GM21360 (cell line): ENCODE measurements at regions not wholly inside any gene's neighbourhood (a gene's known extent, or its start where the extent isn't known, plus 50 kb on each side); places are given as distances from the start of the nearest gene placed in this dataset.
"Not testable (repeated sequence)": the region's sequence is repeated elsewhere in the genome, so short reads cannot be mapped to it uniquely, and the experiment has no call there.

Experiments
- ATAC-seq: cut with Tn5 transposase; IDR thresholded peaks from one replicate; pipeline ENCODE4 v1.9.1; 2021; ENCODE audit warnings: mild to moderate bottlenecking, moderate library complexity; ENCODE audit not compliant: unreplicated experiment

GRCh38 chr14:22390824-22391461 lies 198.1 kb downstream of the DAD1 start:
- ATAC-seq: no peak

GRCh38 chr14:22390195-22390594 lies 198.8 kb downstream of the DAD1 start:
- ATAC-seq: no peak

DNA sequence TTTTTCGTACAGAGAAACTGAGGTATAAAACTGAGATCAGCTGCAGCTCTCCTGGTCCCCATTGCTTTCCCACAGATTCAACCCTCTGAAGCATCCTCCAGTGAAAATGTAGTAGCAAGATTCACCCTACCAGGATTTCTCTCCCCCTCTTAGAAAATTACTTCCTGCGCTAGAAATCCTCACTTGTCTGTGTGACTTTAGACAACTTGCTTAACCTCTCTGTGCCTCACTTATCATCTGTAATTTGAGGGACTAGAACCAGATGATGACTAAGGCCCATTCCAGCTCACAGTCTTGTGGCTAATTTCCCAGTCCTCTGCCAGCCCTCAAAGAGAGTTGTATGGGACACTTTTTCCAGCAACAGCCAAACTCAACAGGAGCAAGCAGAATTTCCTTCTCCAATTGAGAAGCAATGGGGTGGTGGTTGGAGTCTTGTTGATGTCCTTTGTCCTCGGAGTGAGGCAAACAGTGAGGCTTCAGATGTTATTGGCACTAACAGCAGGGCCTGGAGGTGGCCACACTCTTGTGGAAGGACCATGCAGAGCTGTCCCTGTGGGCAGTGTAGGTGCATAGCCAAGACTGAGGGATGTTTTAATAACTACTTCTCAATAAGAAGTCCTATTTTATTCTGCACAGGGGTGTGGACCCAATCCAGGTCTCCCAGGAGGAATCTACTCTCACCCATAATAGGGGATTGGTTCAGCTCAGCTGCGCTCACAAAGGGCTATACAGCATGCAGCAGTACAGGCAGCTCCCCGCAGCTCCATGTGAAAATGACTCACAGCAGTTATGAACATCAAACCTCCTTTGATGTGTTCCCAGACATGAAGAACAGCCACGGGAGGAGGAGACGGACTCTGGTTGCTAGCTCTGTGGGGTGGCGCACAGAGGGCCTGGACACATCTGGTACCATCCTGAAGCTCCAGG lies 200.1 kb downstream of the DAD1 start:
- no peak for ATAC-seq

DNA sequence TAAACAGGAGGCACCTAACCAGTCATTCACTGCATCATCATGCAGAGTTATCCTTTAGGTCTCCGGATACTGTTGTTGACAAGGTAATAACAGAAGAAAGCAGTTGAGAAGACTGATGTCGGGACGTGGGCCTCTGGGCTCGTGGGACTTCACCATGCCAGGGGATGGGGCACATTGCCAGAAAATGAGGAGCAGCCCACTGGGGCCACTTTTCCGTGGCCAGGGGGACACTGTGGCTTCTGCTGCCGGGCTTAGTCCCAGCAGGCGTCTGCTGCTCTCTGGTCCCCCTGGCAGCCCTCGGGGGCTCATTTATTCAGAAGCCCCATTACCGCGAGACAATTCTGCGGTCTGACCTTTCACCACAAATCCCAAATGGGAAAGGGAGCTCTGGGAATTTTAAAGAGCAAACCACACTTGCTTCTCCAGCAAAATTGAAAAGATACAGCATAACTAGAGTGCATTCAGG lies 201.2 kb downstream of the DAD1 start:
- ATAC-seq: no peak

GRCh38 chr14:22386924-22387775 lies 201.9 kb downstream of the DAD1 start:
- no peak for ATAC-seq

GRCh38 chr14:22384974-22385526 lies 204.0 kb downstream of the DAD1 start:
- no peak for ATAC-seq

DNA sequence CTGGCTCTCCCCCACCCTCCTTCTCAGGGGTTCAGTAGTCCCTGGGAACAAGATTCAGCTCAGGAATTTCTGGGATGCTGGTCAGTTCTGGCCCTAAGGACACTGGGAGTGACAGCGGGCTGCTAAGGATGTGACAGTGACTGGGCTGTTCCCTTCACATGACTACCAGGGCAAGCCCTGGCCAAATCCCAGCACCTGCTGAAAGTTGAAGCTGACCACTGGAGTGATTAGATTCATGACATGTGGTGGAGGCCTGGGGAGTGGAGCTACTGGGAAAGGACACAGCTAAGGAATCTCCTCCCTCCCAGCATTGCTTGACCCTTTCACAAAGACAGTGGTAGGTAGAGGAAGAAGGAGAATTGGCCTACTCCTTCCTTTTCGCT lies 204.9 kb downstream of the DAD1 start:
- ATAC-seq: no peak

DNA sequence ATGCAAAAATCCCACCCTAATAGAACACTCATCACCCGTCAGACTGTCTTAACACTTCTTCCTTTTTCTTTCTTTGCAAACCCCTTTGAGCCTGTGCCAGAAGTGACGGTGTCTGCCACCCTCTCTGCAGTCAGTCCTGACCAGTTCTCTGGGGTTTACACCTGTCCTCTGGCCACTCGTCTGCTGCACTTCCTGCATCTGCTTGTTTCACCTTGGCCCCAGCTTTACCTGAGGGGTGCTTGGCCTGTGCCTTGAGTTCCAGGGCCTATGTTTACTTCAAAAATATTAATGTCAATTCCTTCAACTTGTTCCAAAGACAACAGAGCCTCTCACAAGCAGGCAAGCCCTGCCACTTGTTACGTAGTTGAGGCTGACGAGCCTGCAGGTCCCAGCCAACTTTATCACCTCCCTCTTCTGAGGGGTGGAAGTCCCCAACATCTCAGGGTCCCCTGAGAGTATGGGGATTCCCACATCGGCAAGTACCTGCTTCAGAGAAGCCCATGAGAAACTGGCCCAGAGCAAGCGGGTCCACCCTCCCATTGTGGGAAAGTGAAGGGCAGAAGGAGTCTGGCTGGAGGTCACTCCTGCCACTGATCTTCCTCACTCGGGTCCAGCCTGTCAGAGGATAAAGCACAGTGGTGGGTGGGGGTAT lies 205.4 kb downstream of the DAD1 start:
- peak; percentile 48 for ATAC-seq

GRCh38 chr14:22382955-22383354 lies 206.1 kb downstream of the DAD1 start:
- ATAC-seq: no peak

- ATAC-seq: no peak
Observed at GRCh38 chr14:22382395-22382794, 206.6 kb downstream of the DAD1 start.

GRCh38 chr14:22381766-22382165 lies 207.3 kb downstream of the DAD1 start:
- ATAC-seq: no peak

GRCh38 chr14:22381408-22381760 lies 207.6 kb downstream of the DAD1 start:
- no peak for ATAC-seq

GRCh38 chr14:22380571-22381407 lies 208.2 kb downstream of the DAD1 start:
- no peak for ATAC-seq

- no peak for ATAC-seq
Observed at GRCh38 chr14:22379727-22380126, 209.3 kb downstream of the DAD1 start.

DNA sequence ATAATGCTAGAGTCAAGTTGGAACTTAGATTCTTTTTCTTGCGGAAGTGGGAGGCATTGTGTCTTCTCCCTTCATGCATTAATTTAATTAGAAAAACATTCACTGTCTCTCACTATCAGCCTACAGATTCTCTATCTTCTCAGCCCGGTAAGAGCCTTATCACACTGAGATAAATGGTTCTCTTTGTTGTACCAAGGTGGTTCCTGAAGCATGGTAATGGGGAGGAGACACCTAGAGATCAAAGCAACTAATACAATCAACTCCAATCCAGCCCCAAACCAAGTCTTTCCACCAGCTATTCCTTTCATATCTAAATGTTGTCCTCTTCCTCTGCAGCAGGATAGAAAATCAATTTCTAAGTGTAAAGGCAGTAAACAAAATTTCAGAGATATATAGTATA lies 210.8 kb downstream of the DAD1 start:
- ATAC-seq: no peak

DNA sequence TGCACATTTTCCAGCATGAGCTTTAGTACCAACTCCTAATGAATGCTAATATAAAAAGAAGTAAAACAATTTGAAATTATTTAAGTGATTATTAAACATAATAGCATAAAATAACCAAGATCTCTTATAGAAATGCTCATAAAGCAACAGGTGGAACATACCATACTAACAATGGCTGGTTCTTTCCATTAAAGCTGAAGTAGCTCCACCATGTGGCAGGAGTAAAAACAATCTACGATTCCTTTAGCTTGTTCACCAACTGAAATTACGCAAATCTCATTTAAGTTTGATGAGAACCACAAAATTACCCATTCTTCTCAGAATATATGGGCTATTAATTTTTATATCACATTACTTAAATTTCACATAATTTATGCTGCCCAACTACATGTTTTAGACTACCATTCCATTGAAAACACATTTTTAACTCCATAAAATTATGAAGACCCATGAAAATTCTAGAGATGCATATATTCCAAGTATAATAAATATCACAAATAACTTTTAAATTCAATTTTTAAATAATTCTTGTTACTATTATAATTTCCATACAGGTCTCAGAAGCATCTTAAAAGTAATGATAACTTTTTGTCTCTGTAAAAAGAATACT lies 213.6 kb downstream of the DAD1 start:
- ATAC-seq: no peak

GRCh38 chr14:22370084-22370847 lies 218.8 kb downstream of the DAD1 start:
- no peak for ATAC-seq

DNA sequence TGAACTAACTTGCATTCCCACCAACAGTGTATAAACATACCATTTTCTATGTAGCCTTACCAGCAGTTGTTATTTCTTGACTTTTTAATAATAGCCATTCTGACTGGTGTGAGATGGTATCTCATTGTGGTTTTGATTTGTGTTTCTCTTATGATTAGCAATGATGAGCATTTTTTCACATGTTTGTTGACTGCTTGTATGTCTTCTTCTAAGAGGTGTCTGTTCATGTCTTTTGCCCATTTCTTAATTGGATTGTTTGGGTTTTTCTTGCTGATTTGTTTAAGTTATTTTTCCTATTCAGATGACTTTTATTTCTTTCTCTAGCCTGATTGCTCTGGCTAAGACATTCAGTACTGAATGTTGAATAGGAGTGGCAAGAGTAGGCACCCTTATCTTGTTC lies 230.3 kb downstream of the DAD1 start:
- ATAC-seq: no peak

DNA sequence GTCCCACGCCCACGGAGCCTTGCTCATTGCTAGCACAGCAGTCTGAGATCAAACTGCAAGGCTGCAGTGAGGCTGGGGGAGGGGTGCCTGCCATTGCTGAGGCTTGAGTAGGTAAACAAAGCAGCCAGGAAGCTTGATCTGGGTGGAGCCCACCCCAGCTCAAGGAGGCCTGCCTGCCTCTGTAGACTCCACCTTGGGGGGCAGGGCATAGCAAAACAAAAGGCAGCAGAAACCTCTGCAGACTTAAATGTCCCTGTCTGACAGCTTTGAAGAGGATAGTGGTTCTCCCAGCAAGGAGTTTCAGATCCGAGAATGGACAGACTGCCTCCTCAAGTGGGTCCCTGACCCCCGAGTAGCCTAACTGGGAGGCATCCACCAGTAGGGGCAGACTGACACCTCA lies 239.7 kb downstream of the DAD1 start:
- ATAC-seq: not testable (repeated sequence)
